MG63 (cell line): ENCODE measurements at regions not wholly inside any gene's neighbourhood (a gene's known extent, or its start where the extent isn't known, plus 50 kb on each side); places are given as distances from the start of the nearest gene placed in this dataset.

Source experiments
- DNase-seq: peaks from one replicate; pipeline ENCODE4 v3.0.0-alpha.2; 2020
- H3K27me3 ChIP-seq: fragments of 250-450 bp; sonication (Bioruptor Pico); 2 replicates; pipeline ENCODE4 v1.5.1; 2020; ENCODE audit warnings: mild to moderate bottlenecking, moderate library complexity
- H3K36me3 ChIP-seq: fragments of 250-450 bp; sonication (Bioruptor Pico); 2 replicates; pipeline ENCODE4 v1.5.1; 2020; ENCODE audit warnings: mild to moderate bottlenecking, moderate library complexity
- H3K4me3 ChIP-seq: fragments of 250-450 bp; sonication (Bioruptor Pico); 2 replicates; pipeline ENCODE4 v1.5.1; 2020; ENCODE audit warnings: mild to moderate bottlenecking, moderate library complexity
- H3K9me3 ChIP-seq: fragments of 250-450 bp; sonication (Bioruptor Pico); 2 replicates; pipeline ENCODE4 v1.5.1; 2020; ENCODE audit warnings: mild to moderate bottlenecking, moderate library complexity

GRCh38 chr12:124436366-124436765, 131.0 kb downstream of the NCOR2 start:
- no peak for DNase-seq
- peaks cover 20% of the 10 kb centered on the region for H3K36me3 ChIP-seq
- no peak overlapping the region for H3K4me3 ChIP-seq
- H3K9me3 ChIP-seq = no peaks in the 10 kb centered on the region
- H3K27me3 ChIP-seq = no peaks in the 10 kb centered on the region

GRCh38 chr12:124435806-124436345, 131.5 kb downstream of the NCOR2 start:
- H3K4me3 ChIP-seq = no peak overlapping the region
- H3K9me3 ChIP-seq = no peaks in the 10 kb centered on the region
- H3K27me3 ChIP-seq = no peaks in the 10 kb centered on the region
- DNase-seq = no peak
- H3K36me3 ChIP-seq = peaks cover 22% of the 10 kb centered on the region

GRCh38 chr12:124434951-124435805, 132.2 kb downstream of the NCOR2 start:
- peaks cover 23% of the 10 kb centered on the region for H3K36me3 ChIP-seq
- no peak overlapping the region for H3K4me3 ChIP-seq
- H3K9me3 ChIP-seq = no peaks in the 10 kb centered on the region
- no peak for DNase-seq
- H3K27me3 ChIP-seq = no peaks in the 10 kb centered on the region

DNA sequence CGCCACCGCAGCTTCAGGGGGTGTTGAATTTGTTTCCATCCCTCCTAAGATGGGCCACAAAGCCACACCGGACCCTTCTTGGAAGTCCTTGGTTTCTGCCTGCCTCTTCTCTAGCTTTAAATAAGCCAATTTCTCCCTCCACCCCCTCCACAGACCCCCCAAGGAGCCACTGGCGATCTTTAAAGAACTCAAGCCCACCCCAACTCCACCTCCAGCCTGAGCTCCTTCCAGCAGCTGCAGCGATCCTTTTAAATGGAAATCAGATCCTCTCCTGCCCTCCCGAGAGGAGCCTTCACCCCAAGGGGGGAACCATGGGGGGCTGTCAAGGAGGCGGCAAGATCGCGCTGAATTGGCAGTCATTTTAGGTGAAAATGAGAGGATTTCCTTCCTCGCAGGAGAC, 133.1 kb downstream of the NCOR2 start:
- H3K36me3 ChIP-seq = peaks cover 25% of the 10 kb centered on the region

DNA sequence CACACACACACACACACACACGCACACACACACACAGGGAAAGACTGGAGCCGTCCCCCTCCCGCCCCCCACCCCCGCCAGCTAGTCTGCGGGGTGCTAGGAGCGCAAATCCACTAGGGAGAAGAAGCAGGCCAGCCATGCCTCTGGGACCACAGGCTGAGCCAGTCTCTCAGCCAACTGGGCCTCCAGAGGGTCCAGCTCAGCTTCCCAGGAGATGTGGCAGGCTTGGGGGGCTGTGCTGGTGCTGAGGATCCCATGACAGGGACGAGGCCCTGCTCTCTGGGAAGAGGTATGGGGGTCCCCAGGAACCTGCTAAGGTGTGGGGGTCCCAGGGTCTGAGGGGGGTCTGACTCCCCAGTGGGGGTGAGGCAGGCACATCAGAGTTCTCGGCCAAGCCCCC, 133.5 kb downstream of the NCOR2 start:
- peaks cover 29% of the 10 kb centered on the region for H3K36me3 ChIP-seq
- H3K27me3 ChIP-seq = no peaks in the 10 kb centered on the region

More for the DNA sequence above, 133.1 kb downstream of the NCOR2 start:
- no peaks in the 10 kb centered on the region for H3K9me3 ChIP-seq
- H3K4me3 ChIP-seq = no peak overlapping the region
- no peaks in the 10 kb centered on the region for H3K27me3 ChIP-seq
- DNase-seq = no peak

GRCh38 chr12:124433147-124433874, 134.1 kb downstream of the NCOR2 start:
- Histone ChIP-seq H3K9me3 (no peaks in the 10 kb centered on the region), H3K27me3 (no peaks in the 10 kb centered on the region), H3K4me3 (no peak overlapping the region), H3K36me3 (peaks cover 29% of the 10 kb centered on the region)
- no peak for DNase-seq

More for the DNA sequence above, 133.5 kb downstream of the NCOR2 start:
- Histone ChIP-seq H3K9me3 (no peaks in the 10 kb centered on the region), H3K4me3 (no peak overlapping the region)
- DNase-seq = no peak

DNA sequence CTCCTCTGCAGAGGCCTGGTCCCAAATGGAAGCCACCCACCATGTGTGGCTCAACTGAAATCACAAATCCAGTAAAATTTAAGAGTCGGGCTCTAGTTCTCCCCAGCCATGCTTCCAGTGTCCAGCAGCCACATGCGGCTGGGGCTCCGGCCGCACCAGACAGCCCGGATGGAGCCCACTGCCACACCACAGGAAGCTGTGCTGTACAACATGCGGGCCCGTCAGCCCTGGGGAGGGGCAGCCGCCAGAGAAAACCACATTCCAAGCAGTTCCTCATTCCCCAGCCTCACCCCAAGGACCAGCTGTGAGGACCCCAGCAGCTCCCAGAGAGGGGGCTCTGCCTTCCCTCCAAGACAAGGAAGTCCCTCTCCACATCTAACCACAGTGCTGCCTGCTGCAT, 135.0 kb downstream of the NCOR2 start:
- Histone ChIP-seq H3K9me3 (no peaks in the 10 kb centered on the region), H3K36me3 (peaks cover 31% of the 10 kb centered on the region), H3K27me3 (no peaks in the 10 kb centered on the region), H3K4me3 (no peak overlapping the region)
- no peak for DNase-seq

- Histone ChIP-seq H3K4me3 (no peak overlapping the region), H3K36me3 (peaks cover 32% of the 10 kb centered on the region), H3K27me3 (no peaks in the 10 kb centered on the region), H3K9me3 (no peaks in the 10 kb centered on the region)
- no peak for DNase-seq
Measured at GRCh38 chr12:124431971-124432370, 135.4 kb downstream of the NCOR2 start.

GRCh38 chr12:124430491-124430890, 135.6 kb downstream of the RFLNA start:
- Histone ChIP-seq H3K27me3 (no peaks in the 10 kb centered on the region), H3K36me3 (peaks cover 34% of the 10 kb centered on the region)

DNA sequence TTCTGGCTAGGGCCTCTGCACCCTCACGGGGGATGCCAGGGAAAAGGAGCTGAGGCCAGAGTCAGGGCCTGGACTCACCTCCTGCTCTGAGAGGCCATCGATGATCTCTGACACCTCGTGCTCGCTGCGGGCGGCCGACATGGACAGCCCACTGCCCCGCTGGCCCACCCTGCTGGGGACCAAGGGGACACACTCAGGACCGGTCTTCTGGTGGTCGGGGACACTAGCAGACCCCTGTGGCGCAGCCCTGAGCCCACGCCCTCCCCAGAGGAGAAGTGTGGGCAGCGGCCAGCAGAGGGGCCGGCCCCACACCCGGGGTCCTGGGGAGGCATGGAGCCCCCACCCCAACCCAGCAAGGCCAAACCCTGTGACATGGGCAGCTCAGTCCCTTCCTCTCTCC, 134.6 kb downstream of the RFLNA start:
- no peak for DNase-seq

More at GRCh38 chr12:124430491-124430890, 135.6 kb downstream of the RFLNA start:
- H3K9me3 ChIP-seq = no peaks in the 10 kb centered on the region
- no peak overlapping the region for H3K4me3 ChIP-seq
- DNase-seq = no peak

GRCh38 chr12:124428792-124429281, 133.9 kb downstream of the RFLNA start:
- Histone ChIP-seq H3K27me3 (no peaks in the 10 kb centered on the region), H3K9me3 (no peaks in the 10 kb centered on the region), H3K36me3 (peaks cover 34% of the 10 kb centered on the region), H3K4me3 (no peak overlapping the region)
- no peak for DNase-seq

More for the DNA sequence above, 134.6 kb downstream of the RFLNA start:
- Histone ChIP-seq H3K9me3 (no peaks in the 10 kb centered on the region), H3K27me3 (no peaks in the 10 kb centered on the region), H3K36me3 (peaks cover 33% of the 10 kb centered on the region), H3K4me3 (no peak overlapping the region)

DNA sequence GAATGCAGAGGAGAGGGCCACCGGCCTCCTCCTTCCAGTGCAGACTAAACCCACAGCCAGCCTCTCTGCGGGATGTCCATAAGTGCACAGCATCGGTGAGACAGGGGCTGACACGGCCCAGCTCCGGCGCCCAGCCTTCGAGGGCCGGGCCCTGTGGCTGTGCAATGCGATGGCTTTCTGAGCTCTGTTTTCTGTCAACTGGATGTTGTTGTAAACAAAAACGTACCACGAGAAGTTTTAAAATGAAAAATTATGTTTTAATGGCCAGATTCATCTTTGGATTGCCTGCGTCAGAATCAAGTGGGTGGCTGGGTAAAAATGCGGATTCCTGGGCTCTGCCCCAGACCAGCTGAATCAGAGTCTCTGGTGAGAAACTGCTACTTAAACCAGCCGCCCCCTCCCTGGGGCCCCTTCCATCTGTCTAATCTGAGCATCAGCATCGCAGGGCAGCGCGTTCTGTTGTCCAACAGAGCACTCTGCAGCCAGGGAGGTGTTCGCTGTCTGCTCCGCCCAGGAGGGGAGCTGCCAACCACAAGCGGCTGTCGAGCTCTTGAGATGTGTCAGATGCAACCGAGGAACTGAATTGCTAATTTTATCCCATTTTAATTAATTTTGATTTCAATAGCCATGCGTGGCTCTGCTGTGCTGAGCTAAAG, 133.4 kb downstream of the RFLNA start:
- no peaks in the 10 kb centered on the region for H3K9me3 ChIP-seq
- H3K4me3 ChIP-seq = no peak overlapping the region
- DNase-seq = peak; percentile 31
- H3K36me3 ChIP-seq = peaks cover 38% of the 10 kb centered on the region
- no peaks in the 10 kb centered on the region for H3K27me3 ChIP-seq

DNA sequence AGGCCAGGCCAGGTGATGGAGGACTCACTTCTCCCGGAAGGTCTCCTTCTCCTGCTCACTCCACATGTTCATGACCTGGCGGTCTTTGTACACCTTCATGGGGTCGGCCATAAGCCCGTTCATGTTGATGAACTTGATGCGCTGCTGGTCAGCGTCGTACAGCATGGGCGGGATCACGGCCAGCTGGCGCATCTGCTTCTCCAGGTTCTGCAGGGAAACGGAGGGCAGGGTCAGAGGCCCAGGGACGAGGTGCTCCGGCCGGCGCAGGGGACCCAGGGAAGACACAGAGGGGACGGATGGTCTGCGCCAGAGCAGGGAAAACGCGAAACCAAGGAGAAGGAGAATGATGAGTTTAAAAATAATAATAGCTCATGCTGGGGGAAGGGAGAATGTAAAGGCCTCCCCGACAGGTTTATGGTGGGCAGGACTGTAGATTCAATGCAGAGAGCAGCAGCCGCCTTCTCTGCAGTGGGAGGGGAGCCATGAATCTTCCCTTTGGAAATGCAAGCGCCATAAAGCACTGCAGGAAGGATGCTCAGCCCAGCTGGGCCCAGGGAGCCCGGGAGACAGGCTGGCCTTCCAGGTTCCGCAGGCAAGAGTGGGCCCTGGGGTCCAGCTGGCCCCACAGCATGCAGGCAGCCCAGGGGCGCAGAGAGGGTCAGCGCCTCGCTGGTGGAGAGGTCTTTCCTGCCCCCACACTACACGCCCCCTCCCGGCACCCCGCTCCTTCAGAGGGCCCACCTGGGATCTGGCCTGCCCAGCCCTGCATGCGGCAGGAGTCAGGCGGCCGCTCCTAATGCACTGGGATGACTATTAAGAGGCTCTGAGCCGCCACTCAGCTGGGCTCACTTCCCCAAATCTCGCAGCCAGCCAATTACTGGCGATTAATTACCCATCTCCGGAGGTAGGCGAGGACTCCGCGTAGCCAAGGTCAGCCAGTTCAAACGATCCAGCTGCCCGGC, 132.0 kb downstream of the RFLNA start:
- DNase-seq = no peak
- Histone ChIP-seq H3K36me3 (peaks cover 43% of the 10 kb centered on the region), H3K27me3 (no peaks in the 10 kb centered on the region), H3K4me3 (no peak overlapping the region), H3K9me3 (no peaks in the 10 kb centered on the region)

- H3K9me3 ChIP-seq = no peaks in the 10 kb centered on the region
- DNase-seq = no peak
Measured at GRCh38 chr12:124425667-124426066, 130.8 kb downstream of the RFLNA start.

GRCh38 chr12:124424516-124424905, 129.6 kb downstream of the RFLNA start:
- Histone ChIP-seq H3K36me3 (peaks cover 53% of the 10 kb centered on the region), H3K9me3 (no peaks in the 10 kb centered on the region)
- no peak for DNase-seq

More at GRCh38 chr12:124425667-124426066, 130.8 kb downstream of the RFLNA start:
- no peak overlapping the region for H3K4me3 ChIP-seq
- H3K36me3 ChIP-seq = peaks cover 48% of the 10 kb centered on the region
- H3K27me3 ChIP-seq = no peaks in the 10 kb centered on the region

More at GRCh38 chr12:124424516-124424905, 129.6 kb downstream of the RFLNA start:
- no peak overlapping the region for H3K4me3 ChIP-seq
- H3K27me3 ChIP-seq = no peaks in the 10 kb centered on the region
